GM18519 (cell line): ENCODE measurements at regions not wholly inside any gene's neighbourhood (a gene's known extent, or its start where the extent isn't known, plus 50 kb on each side); places are given as distances from the start of the nearest gene placed in this dataset.
A peak's percentile ranks its signal among the peaks of the same experiment; 100 is the strongest.
"Not testable (repeated sequence)": the region's sequence is repeated elsewhere in the genome, so short reads cannot be mapped to it uniquely, and the experiment has no call there.

ENCODE experiments used
- ATAC-seq: cut with Tn5 transposase; IDR thresholded peaks from one replicate; pipeline ENCODE4 v1.9.1; 2021; ENCODE audit warnings: mild to moderate bottlenecking, moderate library complexity; ENCODE audit not compliant: unreplicated experiment, low FRiP score

DNA sequence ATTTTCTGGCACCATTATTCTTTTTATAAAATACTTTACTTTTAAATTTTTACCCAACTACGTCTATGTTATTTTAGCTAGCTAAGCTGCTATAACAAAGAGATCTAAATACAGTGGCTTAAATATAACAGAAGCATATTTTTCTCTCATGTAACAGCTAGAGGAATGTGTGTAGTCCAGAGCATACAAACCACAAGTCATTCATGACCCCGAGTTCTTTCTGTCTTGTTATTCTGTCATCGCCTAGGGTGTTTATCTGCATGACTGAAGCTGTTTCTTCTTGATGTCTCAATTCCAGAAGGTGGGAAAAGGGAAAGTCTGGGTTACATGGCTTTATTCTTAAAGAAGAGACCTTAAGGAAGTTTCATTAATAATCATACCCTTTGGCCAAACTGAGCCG is 136.9 kb upstream of the RFX3 start:
- no peak for ATAC-seq

- no peak for ATAC-seq
Observed at GRCh38 chr9:3660936-3661335, 135.1 kb upstream of the RFX3 start.

- no peak for ATAC-seq
Observed at GRCh38 chr9:3659647-3660046, 133.8 kb upstream of the RFX3 start.

GRCh38 chr9:3658964-3659363 is 133.2 kb upstream of the RFX3 start:
- ATAC-seq, result no peak

GRCh38 chr9:3656224-3656623 is 130.4 kb upstream of the RFX3 start:
- no peak for ATAC-seq

GRCh38 chr9:3650994-3651622 is 125.3 kb upstream of the RFX3 start:
- no peak for ATAC-seq

DNA sequence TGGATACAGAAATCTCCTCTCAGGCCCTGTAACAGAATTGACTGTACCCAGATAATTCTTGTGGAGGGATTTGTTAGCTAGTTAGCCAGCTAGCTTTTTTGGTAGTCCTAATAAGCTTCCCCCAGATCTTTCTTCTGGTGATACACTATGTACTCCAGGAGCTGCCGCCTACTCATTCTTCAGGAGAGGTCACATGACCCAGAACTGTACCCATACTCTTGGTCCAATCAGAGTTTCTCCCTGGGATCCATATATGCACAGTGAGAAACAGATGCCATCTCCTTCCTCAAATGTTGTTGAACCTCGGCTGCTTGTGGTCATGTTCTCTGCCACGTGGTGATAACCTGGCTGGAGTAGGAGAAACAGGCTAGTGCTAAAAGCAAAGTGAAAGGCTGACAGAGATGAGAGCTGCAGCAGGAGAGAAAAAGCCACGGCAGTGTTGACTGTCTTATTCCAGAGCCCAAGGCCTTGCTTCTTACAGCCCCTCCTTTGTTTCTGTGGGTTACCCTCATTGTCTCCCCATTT is 123.0 kb upstream of the RFX3 start:
- ATAC-seq, result no peak

DNA sequence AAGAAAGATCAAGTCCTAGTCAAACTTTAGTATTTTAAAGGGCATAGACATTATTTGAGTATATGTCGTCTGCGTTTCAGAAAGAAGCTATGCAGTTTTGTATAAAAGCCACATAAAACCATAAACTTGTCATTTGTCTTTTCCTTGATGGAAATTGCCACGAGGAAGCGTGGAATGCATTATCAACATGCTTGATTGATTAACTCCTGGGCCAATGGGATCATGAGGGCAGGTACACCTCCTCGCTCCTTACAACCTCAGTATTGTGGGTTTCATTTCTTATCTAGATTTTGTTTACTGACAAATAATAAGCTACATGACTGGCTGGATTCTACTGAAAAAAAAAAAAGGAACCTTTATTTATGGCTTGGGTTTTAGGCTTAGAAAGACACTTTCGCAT is 122.5 kb upstream of the RFX3 start:
- no peak for ATAC-seq

GRCh38 chr9:3647652-3648051 is 121.9 kb upstream of the RFX3 start:
- ATAC-seq, result no peak

DNA sequence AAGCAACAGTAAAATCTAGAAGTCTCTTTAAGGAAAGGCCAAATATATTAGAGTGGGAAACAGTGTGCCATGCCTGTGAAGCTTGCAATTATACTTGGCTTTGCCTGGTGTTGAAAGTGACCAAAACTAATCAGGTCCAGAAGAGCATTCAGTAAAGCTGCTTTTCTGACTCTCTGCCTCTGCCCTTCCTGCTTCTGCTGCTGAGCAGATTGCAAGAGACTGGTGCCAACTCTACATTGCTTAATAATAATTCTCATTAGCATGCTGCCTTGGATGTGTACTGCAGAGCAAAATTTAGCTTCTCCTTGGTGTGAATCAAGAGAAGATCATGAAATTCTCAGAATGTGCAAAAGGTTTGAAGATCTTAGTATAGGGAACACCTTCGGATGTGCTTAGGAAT is 120.4 kb upstream of the RFX3 start:
- ATAC-seq, result no peak

DNA sequence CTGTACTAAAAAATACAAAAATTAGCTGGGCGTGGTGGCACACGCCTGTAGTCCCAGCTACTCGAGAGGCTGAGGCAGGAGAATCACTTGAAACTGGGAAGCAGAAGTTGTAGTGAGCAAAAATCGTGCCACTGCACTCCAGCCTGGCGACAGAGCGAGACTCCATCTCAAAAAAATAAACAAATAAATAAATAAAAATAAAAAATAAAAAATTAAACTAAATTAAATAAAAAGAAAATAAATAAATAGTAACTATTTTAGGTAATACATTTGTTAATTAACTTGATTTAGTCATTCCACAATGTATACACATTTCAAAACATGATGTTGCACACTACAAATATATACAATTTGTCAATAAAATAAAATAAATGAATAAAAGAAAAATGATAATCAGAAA is 116.3 kb upstream of the RFX3 start:
- not testable (repeated sequence) for ATAC-seq

DNA sequence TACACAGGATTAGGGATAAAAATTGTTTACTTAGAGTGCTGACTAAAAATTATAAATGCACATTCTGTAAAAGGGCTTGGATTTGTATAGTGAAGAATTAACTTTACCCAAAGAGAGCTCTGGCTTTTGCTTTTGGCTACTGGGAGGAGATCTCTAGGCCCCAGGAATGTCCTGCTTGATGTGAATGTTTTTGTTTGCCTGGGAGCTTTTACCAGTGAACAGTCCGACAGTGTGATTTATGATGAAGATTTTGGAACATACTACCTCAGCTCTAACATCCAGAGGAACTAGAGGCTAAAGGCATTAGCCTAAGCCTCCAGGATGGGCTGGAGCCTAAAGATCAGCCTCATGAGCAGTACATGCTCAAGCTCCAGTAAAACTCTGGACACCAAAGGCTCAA is 103.7 kb upstream of the RFX3 start:
- ATAC-seq, result no peak

GRCh38 chr9:3628239-3628638 is 102.4 kb upstream of the RFX3 start:
- ATAC-seq, result no peak

- peak; percentile 76 for ATAC-seq
Observed at GRCh38 chr9:3608011-3608410, 82.2 kb upstream of the RFX3 start.

- no peak for ATAC-seq
Observed at GRCh38 chr9:3600672-3601071, 74.9 kb upstream of the RFX3 start.

DNA sequence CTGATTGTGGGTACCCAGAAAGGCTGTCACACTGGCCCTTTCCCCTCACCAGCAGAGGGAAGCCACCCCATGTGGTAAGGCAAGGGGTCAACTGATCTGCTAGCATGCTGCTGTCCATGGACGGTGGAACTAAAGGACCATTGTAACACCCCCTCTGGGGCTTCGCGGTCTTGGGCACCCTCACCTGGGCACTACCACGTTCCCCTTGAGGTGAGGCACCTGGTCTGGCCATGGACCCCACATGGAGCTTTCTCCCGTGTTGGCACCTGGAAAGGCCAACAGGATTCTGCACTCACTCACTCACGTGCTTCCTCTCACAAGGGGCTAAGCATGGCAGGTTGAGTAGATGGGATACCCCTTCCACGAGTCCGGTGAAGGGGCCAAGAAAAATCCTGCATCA is 72.0 kb upstream of the RFX3 start:
- no peak for ATAC-seq

DNA sequence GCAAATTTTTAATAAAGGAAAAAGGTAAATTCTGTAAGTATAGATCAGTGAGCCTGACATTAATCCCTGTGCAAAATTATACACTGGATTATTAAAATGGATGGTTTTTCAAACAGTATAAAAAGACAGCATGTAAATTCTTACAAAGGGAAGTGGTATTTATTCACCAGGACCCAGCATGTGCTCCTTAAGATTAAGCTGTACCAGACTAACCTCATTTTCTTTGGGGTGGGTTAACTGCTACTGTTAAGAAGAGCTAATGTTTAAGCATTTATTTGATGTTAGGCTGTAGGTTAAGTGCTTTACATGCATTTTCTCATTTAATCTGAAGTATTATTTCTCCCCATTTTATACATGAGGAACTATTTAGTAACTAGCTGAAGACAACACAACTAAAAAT is 60.3 kb upstream of the RFX3 start:
- no peak for ATAC-seq

DNA sequence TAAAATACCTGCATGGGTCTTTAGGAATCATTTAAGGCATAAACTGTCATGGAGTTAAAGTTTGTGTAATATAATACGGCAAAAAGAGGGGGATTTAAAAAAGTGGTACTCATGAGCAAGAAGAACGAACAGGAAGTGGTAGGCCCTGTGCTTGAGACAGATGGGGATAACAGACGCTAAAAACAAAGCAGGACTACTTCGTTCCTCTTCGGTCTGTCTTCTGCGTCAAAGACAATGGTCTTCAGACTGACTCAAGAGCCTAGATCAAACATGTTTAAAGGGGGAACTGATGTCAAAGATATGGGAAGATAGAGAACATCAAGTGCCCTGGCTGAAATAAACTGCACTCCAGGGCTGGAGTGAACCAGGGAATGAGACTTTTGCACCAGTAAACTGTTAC is 59.8 kb upstream of the RFX3 start:
- no peak for ATAC-seq

DNA sequence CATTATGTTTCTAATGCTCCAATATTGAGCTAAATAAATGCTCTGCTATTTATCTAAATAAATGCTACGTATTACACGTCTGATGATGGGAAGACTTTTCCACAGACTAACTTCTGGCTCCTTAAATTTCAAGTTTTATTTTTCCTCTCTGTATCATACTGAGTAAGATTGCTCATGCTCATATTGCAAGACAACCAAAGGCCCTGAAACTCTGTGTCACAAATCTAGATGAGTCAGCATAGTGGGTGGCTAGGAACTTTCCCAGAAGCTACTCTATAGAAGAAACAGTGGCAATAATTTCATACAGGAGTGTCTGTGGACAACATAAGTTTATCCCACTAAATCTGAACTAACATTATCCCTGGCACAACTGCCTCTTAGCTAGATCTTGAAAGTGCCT is 53.0 kb upstream of the RFX3 start:
- ATAC-seq, result no peak

DNA sequence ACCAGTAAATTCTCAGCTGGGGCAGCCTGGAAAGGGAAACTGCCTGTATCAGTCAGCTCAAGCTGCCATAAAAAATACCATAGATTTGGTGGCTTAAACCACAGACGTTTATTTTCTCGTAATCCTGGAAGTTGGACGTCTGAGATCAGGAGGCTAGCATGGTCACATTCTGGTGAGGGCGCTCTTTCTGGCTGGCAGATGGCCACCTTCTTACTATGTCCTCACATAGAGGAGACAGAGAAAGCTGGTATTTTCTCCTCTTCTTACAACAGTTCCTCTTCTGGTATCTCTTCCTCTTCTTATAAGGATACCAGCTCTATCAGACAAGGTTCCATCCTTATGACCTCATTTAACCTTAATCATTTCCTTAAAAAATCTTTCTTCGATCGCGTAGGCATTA is 50.5 kb upstream of the RFX3 start:
- no peak for ATAC-seq

- ATAC-seq, result no peak
Observed at GRCh38 chr9:3575821-3576220, 50.0 kb upstream of the RFX3 start.
